ENCODE measurements at regions not wholly inside any gene's neighbourhood (a gene's known extent, or its start where the extent isn't known, plus 50 kb on each side); places are given as distances from the start of the nearest gene placed in this dataset.

DNA sequence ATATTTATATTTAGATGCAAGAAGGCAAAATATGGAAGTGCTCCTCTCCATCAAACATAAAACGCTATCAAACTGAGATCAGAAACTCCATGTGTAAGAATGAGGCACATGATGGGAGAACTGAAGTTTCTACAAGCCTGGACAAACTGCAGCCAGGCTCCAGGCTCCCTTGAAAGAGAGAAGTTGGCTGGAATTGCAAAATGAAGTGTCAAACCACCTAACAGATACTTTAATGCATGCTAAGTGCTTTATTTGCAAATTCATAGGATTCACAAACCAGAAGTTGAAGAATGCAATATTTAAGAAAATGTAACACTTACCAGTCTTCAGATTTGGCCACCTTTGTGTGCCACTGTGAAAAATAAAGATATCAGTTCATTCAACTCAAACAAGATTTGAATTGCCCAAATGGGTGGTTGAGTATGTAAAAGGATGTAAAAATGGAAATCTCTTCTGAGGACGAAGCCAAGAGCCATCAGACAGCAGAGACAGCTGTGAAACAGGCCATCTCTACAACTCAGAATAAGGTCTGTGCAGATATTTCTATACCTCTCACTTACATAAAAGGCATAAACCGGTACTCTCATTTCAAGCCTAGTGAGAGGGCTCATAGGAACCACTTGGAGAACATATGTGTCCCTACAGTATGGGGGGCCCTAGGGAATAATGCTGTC lies 87.0 kb downstream of the DPPA2 start:
- H3K9me3 ChIP-seq: no peaks in the 10 kb centered on the region
- no peaks in the 10 kb centered on the region for H3K4me1 ChIP-seq
- no peaks in the 10 kb centered on the region for H3K27me3 ChIP-seq
- no peak overlapping the region for H3K4me3 ChIP-seq (ENCODE audit: low read depth, low read length)
- H3K36me3 ChIP-seq: no peaks in the 10 kb centered on the region
- TF ChIP-seq, protein P1, sequence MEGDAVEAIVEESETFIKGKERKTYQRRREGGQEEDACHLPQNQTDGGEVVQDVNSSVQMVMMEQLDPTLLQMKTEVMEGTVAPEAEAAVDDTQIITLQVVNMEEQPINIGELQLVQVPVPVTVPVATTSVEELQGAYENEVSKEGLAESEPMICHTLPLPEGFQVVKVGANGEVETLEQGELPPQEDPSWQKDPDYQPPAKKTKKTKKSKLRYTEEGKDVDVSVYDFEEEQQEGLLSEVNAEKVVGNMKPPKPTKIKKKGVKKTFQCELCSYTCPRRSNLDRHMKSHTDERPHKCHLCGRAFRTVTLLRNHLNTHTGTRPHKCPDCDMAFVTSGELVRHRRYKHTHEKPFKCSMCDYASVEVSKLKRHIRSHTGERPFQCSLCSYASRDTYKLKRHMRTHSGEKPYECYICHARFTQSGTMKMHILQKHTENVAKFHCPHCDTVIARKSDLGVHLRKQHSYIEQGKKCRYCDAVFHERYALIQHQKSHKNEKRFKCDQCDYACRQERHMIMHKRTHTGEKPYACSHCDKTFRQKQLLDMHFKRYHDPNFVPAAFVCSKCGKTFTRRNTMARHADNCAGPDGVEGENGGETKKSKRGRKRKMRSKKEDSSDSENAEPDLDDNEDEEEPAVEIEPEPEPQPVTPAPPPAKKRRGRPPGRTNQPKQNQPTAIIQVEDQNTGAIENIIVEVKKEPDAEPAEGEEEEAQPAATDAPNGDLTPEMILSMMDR (IDR thresholded peaks at IDR 0.05; ENCODE audit: low read depth, low read length): no peak
- DNase-seq: no peak

DNA sequence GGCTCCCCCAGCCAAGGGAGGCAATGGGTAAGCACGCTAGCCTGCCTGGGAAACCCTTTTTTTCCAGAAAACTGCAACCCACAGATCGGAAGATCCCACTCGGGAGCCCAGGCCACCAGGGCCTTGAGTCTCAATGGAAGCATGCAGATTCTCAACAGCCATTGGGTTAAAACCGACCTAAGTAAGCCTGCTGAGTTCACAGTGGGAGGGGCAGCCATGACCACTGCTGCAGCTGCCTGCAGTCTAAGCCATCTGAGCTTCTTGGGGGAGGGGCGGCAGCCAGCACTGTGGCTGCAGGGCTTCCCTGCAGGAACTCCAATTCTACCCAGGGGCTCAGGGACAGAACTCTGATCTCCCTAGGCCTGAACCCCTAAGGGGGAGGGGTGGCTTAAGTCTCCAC lies 82.0 kb downstream of the DPPA2 start:
- no peaks in the 10 kb centered on the region for H3K27me3 ChIP-seq
- H3K4me3 ChIP-seq (ENCODE audit: low read depth, low read length): no peak overlapping the region
- H3K9me3 ChIP-seq: no peaks in the 10 kb centered on the region
- TF ChIP-seq, protein P1 (IDR thresholded peaks at IDR 0.05; ENCODE audit: low read depth, low read length): no peak
- no peak for DNase-seq
- no peaks in the 10 kb centered on the region for H3K4me1 ChIP-seq
- H3K36me3 ChIP-seq: no peaks in the 10 kb centered on the region

DNA sequence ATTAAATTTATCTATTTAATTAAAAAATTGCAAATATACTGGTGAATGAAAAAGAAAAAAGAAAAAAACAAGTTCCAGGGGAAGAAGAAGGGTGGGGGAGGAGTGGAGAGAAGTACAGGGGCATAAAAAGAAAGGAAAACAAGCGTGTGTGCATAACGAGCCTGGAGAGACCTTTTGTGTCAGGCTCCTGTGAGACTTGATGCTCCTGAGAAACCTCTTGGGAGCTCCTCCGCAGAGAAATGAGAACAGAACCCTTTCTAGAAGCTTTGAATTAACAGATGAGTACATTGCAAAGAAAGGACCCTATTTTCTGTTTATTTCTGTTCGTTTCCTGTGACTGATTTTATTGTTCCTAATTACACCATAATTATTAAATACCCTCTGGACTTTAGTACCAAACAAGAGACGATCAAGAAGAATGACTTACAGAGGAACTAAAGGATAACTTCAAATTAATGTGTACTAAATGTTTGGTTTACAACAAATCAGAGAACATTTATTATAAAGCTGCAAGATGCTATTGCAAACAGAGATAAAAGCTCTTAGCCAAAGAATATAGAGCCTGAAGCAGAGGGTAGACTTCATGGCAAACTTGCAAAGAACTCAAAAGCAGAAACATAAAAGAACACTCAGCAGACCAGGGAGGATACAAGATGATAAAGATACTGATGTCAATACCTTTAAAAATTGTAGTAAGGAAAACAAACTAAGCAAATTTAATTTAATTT lies 74.7 kb downstream of the DPPA2 start:
- Histone ChIP-seq H3K4me1 (no peaks in the 10 kb centered on the region), H3K27me3 (no peaks in the 10 kb centered on the region), H3K36me3 (no peaks in the 10 kb centered on the region), H3K4me3 (ENCODE audit: low read depth, low read length) (no peak overlapping the region), H3K9me3 (no peaks in the 10 kb centered on the region)
- TF ChIP-seq, protein P1 (IDR thresholded peaks at IDR 0.05; ENCODE audit: low read depth, low read length): no peak
- DNase-seq: no peak

DNA sequence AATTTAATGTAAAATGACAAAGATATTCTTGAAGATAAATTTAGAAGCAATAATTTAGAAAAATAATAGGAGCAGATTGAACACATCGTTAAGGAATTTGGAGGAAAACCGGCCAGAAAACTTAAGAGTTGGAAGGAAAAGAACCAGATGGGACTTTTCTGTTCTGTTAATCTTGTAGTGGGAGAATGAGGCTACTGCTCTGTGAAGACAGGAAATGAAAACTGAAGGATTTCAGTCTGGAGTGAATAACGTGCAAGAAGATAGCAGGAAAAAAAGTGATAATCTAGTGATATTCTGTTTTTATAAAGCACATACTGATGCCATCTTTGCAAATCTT lies 74.2 kb downstream of the DPPA2 start:
- Histone ChIP-seq H3K9me3 (no peaks in the 10 kb centered on the region), H3K4me1 (no peaks in the 10 kb centered on the region), H3K36me3 (no peaks in the 10 kb centered on the region), H3K27me3 (no peaks in the 10 kb centered on the region), H3K4me3 (ENCODE audit: low read depth, low read length) (no peak overlapping the region)
- no peak for DNase-seq
- TF ChIP-seq, protein P1 (IDR thresholded peaks at IDR 0.05; ENCODE audit: low read depth, low read length): no peak

Data from BE2C (cell line).